ENCODE measurements at regions not wholly inside any gene's neighbourhood (a gene's known extent, or its start where the extent isn't known, plus 50 kb on each side); places are given as distances from the start of the nearest gene placed in this dataset.

DNA sequence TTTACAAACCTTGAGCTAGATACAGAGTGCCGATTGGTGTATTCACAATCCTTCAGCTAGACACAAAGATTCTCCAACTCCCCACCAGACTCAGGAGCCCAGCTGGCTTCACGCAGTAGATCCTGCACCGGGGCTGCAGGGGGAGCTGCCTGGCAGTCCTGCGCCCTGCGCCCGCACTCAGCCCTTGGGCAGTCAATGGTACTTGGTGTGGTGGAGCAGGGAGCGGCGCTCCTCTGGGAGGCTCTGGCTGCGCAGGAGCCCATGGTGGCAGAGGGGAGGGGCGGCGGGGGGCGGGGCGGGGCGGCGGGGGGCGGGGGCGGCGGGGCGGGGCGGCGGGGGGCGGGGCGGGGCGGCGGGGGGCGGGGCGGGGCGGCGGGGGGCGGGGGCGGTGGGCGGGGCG is 923.4 kb downstream of the SOCS6 start:
- no peak overlapping the region for H2AFZ ChIP-seq (ENCODE audit: insufficient read depth, low read depth, low read length, poor library complexity, severe bottlenecking)
- no peaks in the 10 kb centered on the region for H3K36me3 ChIP-seq (replicated peaks in 1 of 2; ENCODE audit: control insufficient read depth in 1 of 2, insufficient read depth in 2 of 2, low read length in 2 of 2)
- no peak overlapping the region for H3K27ac ChIP-seq (ENCODE audit: low read depth in 1 of 2, low read length in 2 of 2)
- H3K4me2 ChIP-seq (replicated peaks; ENCODE audit: extremely low read depth, low read length, poor library complexity, severe bottlenecking): no peak overlapping the region
- Mint-ChIP-seq H3K36me3 (no peaks in the 10 kb centered on the region), H3K27ac (no peak overlapping the region), H3K27me3 (ENCODE audit: low read depth in 3 of 3) (no peaks in the 10 kb centered on the region), H3K4me3 (no peak overlapping the region), H3K4me1 (no peaks in the 10 kb centered on the region), H3K9me3 (peaks cover 0 to 12% (median 4%) of the 10 kb centered on the region in 7 donors)
- WGBS (ENCODE audit: insufficient coverage): 100% methylated on average over 1 of the region's 33 CpGs
- intact Hi-C loops (cut with micrococcal nuclease): no loop called here
- H3K79me2 ChIP-seq (ENCODE audit: insufficient read depth, low read length): no peaks in the 10 kb centered on the region
- no peak for DNase-seq
- H3K9ac ChIP-seq (ENCODE audit: insufficient read depth, low read length, poor library complexity, severe bottlenecking): no peak overlapping the region
- H3K4me1 ChIP-seq (ENCODE audit: control insufficient read depth in 1 of 2, insufficient read depth in 2 of 2, low read length in 2 of 2): no peaks in the 10 kb centered on the region
- H3K4me3 ChIP-seq (replicated peaks in 1 of 3; ENCODE audit: low read depth in 2 of 3, low read length in 3 of 3): no peak overlapping the region
- no peaks in the 10 kb centered on the region for H3K27me3 ChIP-seq (ENCODE audit: control insufficient read depth in 2 of 2, insufficient read depth in 2 of 2, low read length in 2 of 2)
- no peaks in the 10 kb centered on the region for H4K20me1 ChIP-seq (ENCODE audit: insufficient read depth, low read length)
- TF ChIP-seq, protein P1, sequence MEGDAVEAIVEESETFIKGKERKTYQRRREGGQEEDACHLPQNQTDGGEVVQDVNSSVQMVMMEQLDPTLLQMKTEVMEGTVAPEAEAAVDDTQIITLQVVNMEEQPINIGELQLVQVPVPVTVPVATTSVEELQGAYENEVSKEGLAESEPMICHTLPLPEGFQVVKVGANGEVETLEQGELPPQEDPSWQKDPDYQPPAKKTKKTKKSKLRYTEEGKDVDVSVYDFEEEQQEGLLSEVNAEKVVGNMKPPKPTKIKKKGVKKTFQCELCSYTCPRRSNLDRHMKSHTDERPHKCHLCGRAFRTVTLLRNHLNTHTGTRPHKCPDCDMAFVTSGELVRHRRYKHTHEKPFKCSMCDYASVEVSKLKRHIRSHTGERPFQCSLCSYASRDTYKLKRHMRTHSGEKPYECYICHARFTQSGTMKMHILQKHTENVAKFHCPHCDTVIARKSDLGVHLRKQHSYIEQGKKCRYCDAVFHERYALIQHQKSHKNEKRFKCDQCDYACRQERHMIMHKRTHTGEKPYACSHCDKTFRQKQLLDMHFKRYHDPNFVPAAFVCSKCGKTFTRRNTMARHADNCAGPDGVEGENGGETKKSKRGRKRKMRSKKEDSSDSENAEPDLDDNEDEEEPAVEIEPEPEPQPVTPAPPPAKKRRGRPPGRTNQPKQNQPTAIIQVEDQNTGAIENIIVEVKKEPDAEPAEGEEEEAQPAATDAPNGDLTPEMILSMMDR (IDR thresholded peaks at IDR 0.05): no peak
- H3K9me3 ChIP-seq (replicated peaks in 1 of 2; ENCODE audit: control insufficient read depth in 1 of 2, insufficient read depth in 1 of 2, low read length in 2 of 2): peaks cover 0 to 12% of the 10 kb centered on the region in 2 donors

DNA sequence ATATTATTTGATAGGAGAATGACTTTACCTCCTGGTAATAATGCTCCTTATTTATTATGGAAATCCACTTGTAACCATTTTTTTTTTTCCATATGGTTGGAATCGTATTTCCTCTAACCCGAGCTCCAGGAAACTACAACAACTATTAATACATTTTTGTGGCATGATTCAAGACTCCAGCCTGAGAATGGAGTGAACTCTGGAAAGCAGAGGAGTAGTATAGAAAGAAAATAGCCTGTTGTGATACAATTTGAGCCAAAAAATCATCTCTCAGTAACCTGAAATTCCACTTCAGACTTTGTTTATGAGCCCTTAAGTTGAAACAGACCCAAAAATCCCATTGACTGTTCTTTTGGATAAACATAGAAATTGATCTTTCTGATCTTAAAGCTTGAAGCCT is 921.1 kb downstream of the SOCS6 start:
- H3K4me2 ChIP-seq (replicated peaks; ENCODE audit: extremely low read depth, low read length, poor library complexity, severe bottlenecking): no peak overlapping the region
- no peak overlapping the region for H3K27ac ChIP-seq (ENCODE audit: low read depth in 1 of 2, low read length in 2 of 2)
- no peaks in the 10 kb centered on the region for H3K4me1 ChIP-seq (ENCODE audit: control insufficient read depth in 1 of 2, insufficient read depth in 2 of 2, low read length in 2 of 2)
- no peak overlapping the region for H2AFZ ChIP-seq (ENCODE audit: insufficient read depth, low read depth, low read length, poor library complexity, severe bottlenecking)
- TF ChIP-seq, protein P1 (IDR thresholded peaks at IDR 0.05): no peak
- no peaks in the 10 kb centered on the region for H3K27me3 ChIP-seq (ENCODE audit: control insufficient read depth in 2 of 2, insufficient read depth in 2 of 2, low read length in 2 of 2)
- no peaks in the 10 kb centered on the region for H3K36me3 ChIP-seq (replicated peaks in 1 of 2; ENCODE audit: control insufficient read depth in 1 of 2, insufficient read depth in 2 of 2, low read length in 2 of 2)
- no peaks in the 10 kb centered on the region for H3K79me2 ChIP-seq (ENCODE audit: insufficient read depth, low read length)
- no peak overlapping the region for H3K9ac ChIP-seq (ENCODE audit: insufficient read depth, low read length, poor library complexity, severe bottlenecking)
- Mint-ChIP-seq H3K27me3 (ENCODE audit: low read depth in 3 of 3) (peaks cover 0 to 2% (median 2%) of the 10 kb centered on the region in 3 donors), H3K4me3 (no peak overlapping the region), H3K27ac (no peak overlapping the region), H3K4me1 (no peaks in the 10 kb centered on the region), H3K9me3 (peaks cover 0 to 12% (median 6%) of the 10 kb centered on the region in 7 donors), H3K36me3 (no peaks in the 10 kb centered on the region)
- H3K9me3 ChIP-seq (replicated peaks in 1 of 2; ENCODE audit: control insufficient read depth in 1 of 2, insufficient read depth in 1 of 2, low read length in 2 of 2): peaks cover 0 to 12% of the 10 kb centered on the region in 2 donors
- H4K20me1 ChIP-seq (ENCODE audit: insufficient read depth, low read length): no peaks in the 10 kb centered on the region
- no peak overlapping the region for H3K4me3 ChIP-seq (replicated peaks in 1 of 3; ENCODE audit: low read depth in 2 of 3, low read length in 3 of 3)
- DNase-seq: no peak
- intact Hi-C loops (cut with micrococcal nuclease): no loop called here
- WGBS (ENCODE audit: insufficient coverage): no CpG with 5 or more reads among the region's 2 CpGs

All from CD14-positive monocyte (primary cell).